Coronary artery (tissue), 2 donors: ENCODE measurements at regions not wholly inside any gene's neighbourhood (a gene's known extent, or its start where the extent isn't known, plus 50 kb on each side); places are given as distances from the start of the nearest gene placed in this dataset.

ENCODE experiments used
- DNase-seq: peaks from one replicate; pipeline ENCODE4 v3.0.0-alpha.2; 2017; ENCODE audit warnings: low spot score
- H3K27ac ChIP-seq, 2 donors: fragments of 200-600 bp; sonication (generic); one replicate each; pipeline ENCODE4 v1.5.1; 2016 to 2019
- H3K4me3 ChIP-seq: fragments of 200-600 bp; sonication (generic); 2 replicates; pipeline ENCODE4 v1.5.1; 2016; ENCODE audit warnings: mild to moderate bottlenecking, moderate library complexity
- CTCF ChIP-seq: fragments of 200-600 bp; sonication (generic); IDR thresholded peaks from one replicate; pipeline ENCODE4 v1.5.1; 2019; ENCODE audit warnings: antibody characterized with exemption

GRCh38 chr3:104892044-104892443, 474.7 kb upstream of the ALCAM start:
- Histone ChIP-seq H3K4me3 (no peak overlapping the region), H3K27ac (no peak overlapping the region)
- TF ChIP-seq CTCF, result no peak
- DNase-seq, result no peak

- TF ChIP-seq CTCF, result no peak
- DNase-seq, result no peak
Observed at GRCh38 chr3:104896624-104897023, 470.1 kb upstream of the ALCAM start.

GRCh38 chr3:104901396-104901795, 465.3 kb upstream of the ALCAM start:
- TF ChIP-seq CTCF, result no peak
- no peak for DNase-seq
- no peak overlapping the region for H3K4me3 ChIP-seq
- no peak overlapping the region for H3K27ac ChIP-seq

More at GRCh38 chr3:104896624-104897023, 470.1 kb upstream of the ALCAM start:
- Histone ChIP-seq H3K4me3 (no peak overlapping the region), H3K27ac (no peak overlapping the region)

- no peak for TF ChIP-seq CTCF
Observed at GRCh38 chr3:104903064-104903463, 463.6 kb upstream of the ALCAM start.

GRCh38 chr3:104906001-104906639, 460.6 kb upstream of the ALCAM start:
- Histone ChIP-seq H3K4me3 (no peak overlapping the region), H3K27ac (no peak overlapping the region)
- DNase-seq, result no peak
- TF ChIP-seq CTCF, result no peak

More at GRCh38 chr3:104903064-104903463, 463.6 kb upstream of the ALCAM start:
- no peak for DNase-seq
- Histone ChIP-seq H3K4me3 (no peak overlapping the region), H3K27ac (no peak overlapping the region)

GRCh38 chr3:104907507-104907906, 459.2 kb upstream of the ALCAM start:
- H3K4me3 ChIP-seq, result no peak overlapping the region
- DNase-seq, result no peak
- no peak overlapping the region for H3K27ac ChIP-seq
- no peak for TF ChIP-seq CTCF

GRCh38 chr3:104908761-104909160, 457.9 kb upstream of the ALCAM start:
- TF ChIP-seq CTCF, result no peak
- DNase-seq, result no peak
- Histone ChIP-seq H3K27ac (no peak overlapping the region), H3K4me3 (no peak overlapping the region)
